H9 (cell line): ENCODE measurements at regions not wholly inside any gene's neighbourhood (a gene's known extent, or its start where the extent isn't known, plus 50 kb on each side); places are given as distances from the start of the nearest gene placed in this dataset.

Experiments
- DNase-seq: peaks from one replicate; pipeline ENCODE4 v3.0.0-alpha.2; 2017
- H2AFZ ChIP-seq: one replicate; pipeline ENCODE4 v1.6.1; 2013; ENCODE audit warnings: mild to moderate bottlenecking, low read length, control low read depth, moderate library complexity
- H2AK5ac ChIP-seq: 2 replicates; pipeline ENCODE4 v1.6.1; 2013; ENCODE audit warnings: low read length, control low read depth, mixed read lengths; ENCODE audit not compliant: insufficient read length
- H2BK120ac ChIP-seq: one replicate; pipeline ENCODE4 v1.6.1; 2013; ENCODE audit warnings: low read depth, mild to moderate bottlenecking, low read length, control low read depth, inconsistent platforms; ENCODE audit not compliant: poor library complexity, severe bottlenecking
- H2BK12ac ChIP-seq: 2 replicates; pipeline ENCODE4 v1.6.1; 2013; ENCODE audit warnings: low read length, control low read depth, mixed read lengths, low read depth; ENCODE audit not compliant: insufficient read length
- H2BK15ac ChIP-seq: 2 replicates; pipeline ENCODE4 v1.6.1; 2013; ENCODE audit warnings: low read depth, low read length, control low read depth
- H2BK20ac ChIP-seq: one replicate; pipeline ENCODE4 v1.6.1; 2013; ENCODE audit warnings: low read depth, mild to moderate bottlenecking, low read length, control low read depth, inconsistent platforms; ENCODE audit not compliant: poor library complexity, severe bottlenecking
- H2BK5ac ChIP-seq: 2 replicates; pipeline ENCODE4 v1.6.1; 2013; ENCODE audit warnings: low read length, control low read depth, mixed read lengths; ENCODE audit not compliant: insufficient read length
- H3K14ac ChIP-seq: 2 replicates; pipeline ENCODE4 v1.6.1; 2013; ENCODE audit warnings: low read length, control low read depth; ENCODE audit not compliant: insufficient read depth
- H3K18ac ChIP-seq: 2 replicates; pipeline ENCODE4 v1.6.1; 2013; ENCODE audit warnings: low read depth, mild to moderate bottlenecking, mixed read lengths, low read length, control low read depth; ENCODE audit not compliant: insufficient read length
- H3K23ac ChIP-seq: 2 replicates; pipeline ENCODE4 v1.6.1; 2013; ENCODE audit warnings: low read length, control low read depth, mixed read lengths, low read depth; ENCODE audit not compliant: insufficient read length
- H3K23me2 ChIP-seq: 2 replicates; pipeline ENCODE4 v1.6.1; 2013; ENCODE audit warnings: low read depth, mild to moderate bottlenecking, mixed read lengths, low read length, control low read depth; ENCODE audit not compliant: insufficient read length, poor library complexity, severe bottlenecking
- H3K27ac ChIP-seq: 2 replicates; pipeline ENCODE4 v1.5.1; 2013; ENCODE audit warnings: low read length, control low read depth, mixed read lengths, low read depth; ENCODE audit not compliant: insufficient read length
- H3K27me3 ChIP-seq: 2 replicates; pipeline ENCODE4 v1.6.1; 2013; ENCODE audit warnings: low read length, control low read depth, inconsistent platforms; ENCODE audit not compliant: insufficient read depth
- H3K4ac ChIP-seq: 2 replicates; pipeline ENCODE4 v1.6.1; 2013; ENCODE audit warnings: low read depth, mild to moderate bottlenecking, control low read depth, inconsistent platforms, low read length, moderate library complexity
- H3K4me1 ChIP-seq: 2 replicates; pipeline ENCODE4 v1.6.1; 2013; ENCODE audit warnings: low read length, control low read depth, inconsistent platforms; ENCODE audit not compliant: insufficient read depth
- H3K4me2 ChIP-seq: 2 replicates; pipeline ENCODE4 v1.6.1; 2013; ENCODE audit warnings: low read length, control low read depth, mixed read lengths; ENCODE audit not compliant: insufficient read length, insufficient read depth
- H3K56ac ChIP-seq: 2 replicates; pipeline ENCODE4 v1.6.1; 2013; ENCODE audit warnings: low read depth, mild to moderate bottlenecking, mixed read lengths, low read length, control low read depth; ENCODE audit not compliant: insufficient read length
- H3K79me1 ChIP-seq: 2 replicates; pipeline ENCODE4 v1.6.1; 2013; ENCODE audit warnings: low read depth, mild to moderate bottlenecking, moderate library complexity, low read length, control low read depth, inconsistent platforms; ENCODE audit not compliant: insufficient read depth, poor library complexity, severe bottlenecking
- H3K79me2 ChIP-seq: 2 replicates; pipeline ENCODE4 v1.6.1; 2013; ENCODE audit warnings: low read length, control low read depth, inconsistent platforms; ENCODE audit not compliant: insufficient read depth
- H3K9ac ChIP-seq: 2 replicates; pipeline ENCODE4 v1.6.1; 2013; ENCODE audit warnings: low read length, control low read depth, mixed read lengths; ENCODE audit not compliant: insufficient read length; ENCODE audit errors: extremely low read depth
- H3K9me3 ChIP-seq: one replicate; pipeline ENCODE4 v1.6.1; 2013; ENCODE audit warnings: low read depth, low read length, inconsistent platforms; ENCODE audit not compliant: control insufficient read depth
- H3T11ph ChIP-seq: one replicate; pipeline ENCODE4 v1.6.1; 2013; ENCODE audit warnings: mild to moderate bottlenecking, low read length, control low read depth, inconsistent platforms
- H4K20me1 ChIP-seq: one replicate; pipeline ENCODE4 v1.6.1; 2013; ENCODE audit not compliant: control insufficient read depth, insufficient read length, insufficient read depth
- H4K5ac ChIP-seq: 2 replicates; pipeline ENCODE4 v1.6.1; 2013; ENCODE audit warnings: low read depth, mild to moderate bottlenecking, mixed read lengths, low read length, control low read depth; ENCODE audit not compliant: insufficient read length
- H4K8ac ChIP-seq: replicated peaks from 2 replicates; pipeline ENCODE4 v1.6.1; 2013; ENCODE audit warnings: low read length, control low read depth, mixed read lengths, low read depth; ENCODE audit not compliant: insufficient read length
- H4K91ac ChIP-seq: 2 replicates; pipeline ENCODE4 v1.6.1; 2013; ENCODE audit warnings: low read depth, mild to moderate bottlenecking, moderate library complexity, mixed read lengths, low read length, control low read depth; ENCODE audit not compliant: insufficient read length
- H3K27ac Mint-ChIP-seq, 3 experiments: 2 replicates in 2 of 3; 3 replicates in 1 of 3; pipeline ENCODE4 v1.8.0; 2020 to 2021; ENCODE audit warnings: mixed read lengths in 3 of 3, mild to moderate bottlenecking in 1 of 3, moderate library complexity in 1 of 3
- H3K27me3 Mint-ChIP-seq: 2 replicates; pipeline ENCODE4 v1.8.0; 2021; ENCODE audit warnings: low read depth, mild to moderate bottlenecking, moderate library complexity, mixed read lengths
- H3K36me3 Mint-ChIP-seq, 3 experiments: 2 replicates in 2 of 3; 3 replicates in 1 of 3; pipeline ENCODE4 v1.8.0; 2020 to 2021; ENCODE audit warnings: low read depth in 3 of 3, mixed read lengths in 3 of 3; ENCODE audit not compliant: insufficient read depth in 1 of 3
- H3K4me1 Mint-ChIP-seq, 2 experiments: 2 replicates each; pipeline ENCODE4 v1.8.0; 2020; ENCODE audit warnings: mixed read lengths in 2 of 2
- H3K4me3 Mint-ChIP-seq, 2 experiments: 2 replicates in 1 of 2; 3 replicates in 1 of 2; pipeline ENCODE4 v1.8.0; 2020 to 2021; ENCODE audit warnings: mild to moderate bottlenecking in 2 of 2, mixed read lengths in 2 of 2, moderate library complexity in 1 of 2
- H3K9me3 Mint-ChIP-seq, 2 experiments: 2 replicates in 1 of 2; 3 replicates in 1 of 2; pipeline ENCODE4 v1.8.0; 2020; ENCODE audit warnings: mild to moderate bottlenecking in 2 of 2, mixed read lengths in 2 of 2, moderate library complexity in 1 of 2
- WGBS: extraction: QIAGEN DNeasy Blood & Tissue Kit; methylation state at CpG from one replicate; pipeline ENCODE4 v1.1.7; 2013; ENCODE audit warnings: missing lambda C conversion rate, low lambda C conversion rate, mixed read lengths; ENCODE audit not compliant: insufficient read length; ENCODE audit errors: extremely low coverage; 5-methylcytosine and 5-hydroxymethylcytosine counted together
- TF ChIP-seq, protein P1 (sequence below): fragments of 200-600 bp; sonication (generic); conservative IDR thresholded peaks from 3 replicates; pipeline ENCODE4 v1.8.0; 2021; ENCODE audit warnings: antibody characterized with exemption, mild to moderate bottlenecking

DNA sequence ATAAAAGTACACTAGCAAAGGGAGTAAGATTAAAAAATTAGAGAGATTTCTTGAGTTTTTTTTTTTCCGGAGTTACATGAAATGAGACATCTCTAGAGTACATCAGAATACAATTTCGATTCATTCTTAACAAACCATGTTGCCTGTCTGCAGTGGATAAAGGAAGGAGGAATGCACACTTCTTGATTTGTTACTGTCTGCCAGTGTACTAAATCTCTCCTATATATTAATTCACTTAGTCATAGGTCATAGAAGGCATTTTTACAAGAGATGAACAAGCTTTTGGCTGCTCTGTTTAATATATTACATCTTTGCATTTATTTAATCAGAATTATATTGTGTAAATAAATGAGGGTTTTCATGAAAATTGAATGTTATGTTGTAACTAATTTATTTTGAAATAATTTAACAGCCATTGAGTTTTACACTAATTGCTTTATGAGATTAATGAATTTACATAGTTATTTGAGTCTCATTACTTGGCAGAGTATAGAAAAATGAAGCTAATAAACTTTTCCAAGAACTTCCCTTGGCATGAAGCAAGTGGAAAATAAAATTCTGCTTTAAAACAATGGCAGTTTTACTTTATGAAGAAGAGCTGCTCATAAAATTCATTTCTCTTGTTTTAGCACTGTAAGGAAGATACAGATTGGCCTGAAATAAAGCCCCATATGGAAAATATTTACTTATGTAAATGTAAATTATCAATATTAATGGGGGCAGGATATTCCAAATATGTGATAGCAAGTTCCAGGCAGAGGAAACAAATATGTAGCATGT lies 1284.7 kb downstream of the BRINP3 start:
- Histone ChIP-seq H3K79me2 (no peaks in the 10 kb centered on the region), H2BK5ac (no peak overlapping the region), H3K9ac (no peak overlapping the region), H3K79me1 (no peaks in the 10 kb centered on the region), H3K27ac (no peak overlapping the region), H4K91ac (no peak overlapping the region), H2BK15ac (no peak overlapping the region), H3K18ac (no peak overlapping the region), H2AK5ac (no peak overlapping the region), H3K23ac (no peak overlapping the region), H3K14ac (no peak overlapping the region), H2AFZ (no peak overlapping the region), H3K4me2 (no peak overlapping the region), H3K4me1 (no peaks in the 10 kb centered on the region), H2BK120ac (no peak overlapping the region), H3T11ph (no peak overlapping the region), H4K5ac (no peak overlapping the region), H2BK12ac (no peak overlapping the region), H3K56ac (no peak overlapping the region), H3K23me2 (no peaks in the 10 kb centered on the region), H3K9me3 (no peaks in the 10 kb centered on the region), H4K20me1 (no peaks in the 10 kb centered on the region), H3K27me3 (no peaks in the 10 kb centered on the region), H2BK20ac (no peak overlapping the region), H4K8ac (no peak overlapping the region), H3K4ac (no peak overlapping the region)
- Mint-ChIP-seq H3K36me3 (no peaks in the 10 kb centered on the region), H3K4me3 (no peak overlapping the region), H3K4me1 (no peaks in the 10 kb centered on the region), H3K9me3 (no peaks in the 10 kb centered on the region), H3K27ac (no peak overlapping the region), H3K27me3 (no peaks in the 10 kb centered on the region)
- TF ChIP-seq, protein P1, sequence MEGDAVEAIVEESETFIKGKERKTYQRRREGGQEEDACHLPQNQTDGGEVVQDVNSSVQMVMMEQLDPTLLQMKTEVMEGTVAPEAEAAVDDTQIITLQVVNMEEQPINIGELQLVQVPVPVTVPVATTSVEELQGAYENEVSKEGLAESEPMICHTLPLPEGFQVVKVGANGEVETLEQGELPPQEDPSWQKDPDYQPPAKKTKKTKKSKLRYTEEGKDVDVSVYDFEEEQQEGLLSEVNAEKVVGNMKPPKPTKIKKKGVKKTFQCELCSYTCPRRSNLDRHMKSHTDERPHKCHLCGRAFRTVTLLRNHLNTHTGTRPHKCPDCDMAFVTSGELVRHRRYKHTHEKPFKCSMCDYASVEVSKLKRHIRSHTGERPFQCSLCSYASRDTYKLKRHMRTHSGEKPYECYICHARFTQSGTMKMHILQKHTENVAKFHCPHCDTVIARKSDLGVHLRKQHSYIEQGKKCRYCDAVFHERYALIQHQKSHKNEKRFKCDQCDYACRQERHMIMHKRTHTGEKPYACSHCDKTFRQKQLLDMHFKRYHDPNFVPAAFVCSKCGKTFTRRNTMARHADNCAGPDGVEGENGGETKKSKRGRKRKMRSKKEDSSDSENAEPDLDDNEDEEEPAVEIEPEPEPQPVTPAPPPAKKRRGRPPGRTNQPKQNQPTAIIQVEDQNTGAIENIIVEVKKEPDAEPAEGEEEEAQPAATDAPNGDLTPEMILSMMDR, result no peak
- DNase-seq, result no peak
- WGBS, result no CpG with 5 or more reads among the region's 2 CpGs
